SJSA1 (cell line): ENCODE measurements at regions not wholly inside any gene's neighbourhood (a gene's known extent, or its start where the extent isn't known, plus 50 kb on each side); places are given as distances from the start of the nearest gene placed in this dataset.
"Not testable (repeated sequence)": the region's sequence is repeated elsewhere in the genome, so short reads cannot be mapped to it uniquely, and the experiment has no call there.

ENCODE experiments used
- DNase-seq, 2 experiments: peaks; one replicate each; pipeline ENCODE4 v3.0.0-alpha.2; 2015 to 2020; ENCODE audit warnings: low spot score in 2 of 2, low read depth in 1 of 2
- H3K27ac ChIP-seq: fragments of 250-450 bp; sonication (Bioruptor Pico); 2 replicates; pipeline ENCODE4 v1.5.1; 2020; ENCODE audit warnings: mild to moderate bottlenecking, moderate library complexity
- H3K27me3 ChIP-seq: fragments of 250-450 bp; sonication (Bioruptor Pico); replicated peaks from 2 replicates; pipeline ENCODE4 v1.5.1; 2020; ENCODE audit warnings: mild to moderate bottlenecking, moderate library complexity
- H3K36me3 ChIP-seq: fragments of 250-450 bp; sonication (Bioruptor Pico); 2 replicates; pipeline ENCODE4 v1.5.1; 2020; ENCODE audit warnings: mild to moderate bottlenecking
- H3K4me1 ChIP-seq: fragments of 250-450 bp; sonication (Bioruptor Pico); replicated peaks from 2 replicates; pipeline ENCODE4 v1.6.1; 2021; ENCODE audit warnings: mild to moderate bottlenecking
- H3K4me3 ChIP-seq: fragments of 250-450 bp; sonication (Bioruptor Pico); 2 replicates; pipeline ENCODE4 v1.5.1; 2020; ENCODE audit warnings: mild to moderate bottlenecking
- H3K9me3 ChIP-seq: fragments of 250-450 bp; sonication (Bioruptor Pico); replicated peaks from 2 replicates; pipeline ENCODE4 v1.5.1; 2020; ENCODE audit warnings: mild to moderate bottlenecking

- DNase-seq, result no peak
- H3K36me3 ChIP-seq, result no peaks in the 10 kb centered on the region
- no peak overlapping the region for H3K27ac ChIP-seq
- no peak overlapping the region for H3K4me3 ChIP-seq
- H3K9me3 ChIP-seq, result peaks cover 8% of the 10 kb centered on the region
- no peaks in the 10 kb centered on the region for H3K27me3 ChIP-seq
- H3K4me1 ChIP-seq, result no peaks in the 10 kb centered on the region
Observed at GRCh38 chr5:166270712-166271111, 2020.7 kb upstream of the WWC1 start.

DNA sequence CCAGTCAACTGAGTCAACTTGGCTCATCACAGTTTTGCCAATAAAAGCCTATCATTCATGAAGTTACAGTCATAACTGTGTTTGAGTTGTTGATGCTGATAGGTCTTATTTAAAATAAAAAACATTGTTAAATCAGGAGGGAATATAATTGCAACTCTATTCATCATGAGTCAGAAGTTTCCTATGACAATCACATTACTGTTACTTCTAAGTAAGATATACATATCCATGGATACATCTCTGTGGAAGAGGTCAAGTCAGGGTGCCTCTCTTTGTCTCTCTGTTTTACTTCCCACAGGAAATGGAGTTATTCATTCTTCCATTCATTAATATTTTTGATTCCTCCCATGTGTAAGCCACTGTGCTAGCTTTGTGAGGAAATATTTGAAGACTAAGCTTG is 2015.4 kb upstream of the WWC1 start:
- Histone ChIP-seq H3K9me3 (peaks cover 6% of the 10 kb centered on the region; the same call in 1 of the 2 replicates), H3K27ac (no peak overlapping the region), H3K36me3 (no peaks in the 10 kb centered on the region), H3K4me3 (no peak overlapping the region), H3K27me3 (no peaks in the 10 kb centered on the region), H3K4me1 (no peaks in the 10 kb centered on the region)
- DNase-seq, result no peak

GRCh38 chr5:166279828-166280227 is 2011.6 kb upstream of the WWC1 start:
- Histone ChIP-seq H3K4me3 (no peak overlapping the region), H3K27ac (no peak overlapping the region), H3K27me3 (no peaks in the 10 kb centered on the region), H3K36me3 (no peaks in the 10 kb centered on the region), H3K9me3 (peaks cover 8% of the 10 kb centered on the region; the same call in 1 of the 2 replicates), H3K4me1 (no peaks in the 10 kb centered on the region)
- no peak for DNase-seq

GRCh38 chr5:166281433-166281832 is 2010.0 kb upstream of the WWC1 start:
- no peak overlapping the region for H3K4me3 ChIP-seq
- no peaks in the 10 kb centered on the region for H3K4me1 ChIP-seq
- H3K36me3 ChIP-seq, result no peaks in the 10 kb centered on the region
- no peaks in the 10 kb centered on the region for H3K27me3 ChIP-seq
- peaks cover 8% of the 10 kb centered on the region for H3K9me3 ChIP-seq
- no peak overlapping the region for H3K27ac ChIP-seq
- DNase-seq, result no peak

DNA sequence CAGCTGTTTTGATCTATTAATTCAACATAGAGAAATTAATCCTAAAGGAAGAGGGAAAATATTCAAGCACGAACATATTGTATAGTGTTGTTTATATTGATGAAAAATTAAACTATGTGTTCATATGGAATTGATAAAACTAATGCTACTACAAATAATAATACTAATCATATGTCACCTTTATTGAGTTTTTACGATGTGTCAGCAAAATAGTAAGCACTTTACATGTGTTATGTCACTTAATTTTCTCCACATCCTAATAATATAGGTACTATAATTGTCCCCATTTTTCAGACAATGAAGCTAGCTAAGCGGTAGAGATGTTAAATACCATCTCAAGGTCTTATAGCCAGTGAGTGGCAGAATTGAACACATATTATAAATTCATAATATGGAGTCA is 2008.5 kb upstream of the WWC1 start:
- Histone ChIP-seq H3K36me3 (no peaks in the 10 kb centered on the region), H3K27ac (no peak overlapping the region), H3K4me3 (no peak overlapping the region), H3K27me3 (no peaks in the 10 kb centered on the region), H3K4me1 (no peaks in the 10 kb centered on the region), H3K9me3 (peaks cover 10% of the 10 kb centered on the region)
- no peak for DNase-seq

DNA sequence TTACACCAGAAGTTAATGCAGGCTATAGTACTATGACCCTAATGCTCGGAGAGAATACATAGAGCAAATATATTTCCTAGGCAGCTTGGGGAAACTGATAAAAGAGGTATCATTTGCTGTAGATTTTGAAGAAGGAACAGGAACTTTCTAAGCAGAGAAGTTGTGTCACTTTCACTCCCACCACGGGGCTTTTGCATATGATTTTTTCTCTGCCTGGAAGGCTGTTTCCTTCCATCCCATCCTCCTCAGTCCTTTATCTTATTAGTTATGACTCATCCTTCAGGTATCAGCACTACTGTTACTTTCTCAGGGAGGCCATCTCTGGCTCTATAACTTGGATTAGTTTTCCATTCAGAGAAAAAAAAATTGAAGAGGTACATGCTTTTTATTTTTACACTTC is 2006.1 kb upstream of the WWC1 start:
- Histone ChIP-seq H3K4me3 (no peak overlapping the region), H3K27ac (no peak overlapping the region), H3K36me3 (no peaks in the 10 kb centered on the region), H3K9me3 (peaks cover 13% of the 10 kb centered on the region), H3K27me3 (no peaks in the 10 kb centered on the region), H3K4me1 (no peaks in the 10 kb centered on the region)
- no peak for DNase-seq

- Histone ChIP-seq H3K27me3 (no peaks in the 10 kb centered on the region), H3K9me3 (peaks cover 8% of the 10 kb centered on the region; the same call in 1 of the 2 replicates), H3K36me3 (no peaks in the 10 kb centered on the region), H3K4me3 (no peak overlapping the region), H3K27ac (no peak overlapping the region), H3K4me1 (no peaks in the 10 kb centered on the region)
- DNase-seq, result no peak
Observed at GRCh38 chr5:166286832-166287231, 2004.6 kb upstream of the WWC1 start.

- peaks cover 8% of the 10 kb centered on the region for H3K9me3 ChIP-seq
- H3K27ac ChIP-seq, result no peak overlapping the region
- no peaks in the 10 kb centered on the region for H3K36me3 ChIP-seq
- H3K27me3 ChIP-seq, result no peaks in the 10 kb centered on the region
- no peak overlapping the region for H3K4me3 ChIP-seq
- H3K4me1 ChIP-seq, result no peaks in the 10 kb centered on the region
- no peak for DNase-seq
Observed at GRCh38 chr5:166287866-166288265, 2003.6 kb upstream of the WWC1 start.

GRCh38 chr5:166291800-166292199 is 1999.6 kb upstream of the WWC1 start:
- peaks cover 10% of the 10 kb centered on the region; the same call in 1 of the 2 replicates for H3K9me3 ChIP-seq
- not testable (repeated sequence) for H3K4me3 ChIP-seq, H3K27ac ChIP-seq, H3K27me3 ChIP-seq, DNase-seq, H3K4me1 ChIP-seq, H3K36me3 ChIP-seq

- Histone ChIP-seq H3K27me3 (no peaks in the 10 kb centered on the region), H3K4me3 (no peak overlapping the region), H3K36me3 (no peaks in the 10 kb centered on the region), H3K27ac (no peak overlapping the region), H3K4me1 (no peaks in the 10 kb centered on the region), H3K9me3 (peaks cover 8% of the 10 kb centered on the region; the same call in 1 of the 2 replicates)
- DNase-seq, result no peak
Observed at GRCh38 chr5:166293892-166294291, 1997.6 kb upstream of the WWC1 start.

- DNase-seq, result no peak
- Histone ChIP-seq H3K27ac (no peak overlapping the region), H3K36me3 (no peaks in the 10 kb centered on the region), H3K9me3 (0 out of 2 replicates have a peak, but pooled peaks cover 4% of the 10 kb centered on the region), H3K4me3 (no peak overlapping the region), H3K4me1 (no peaks in the 10 kb centered on the region), H3K27me3 (no peaks in the 10 kb centered on the region)
Observed at GRCh38 chr5:166302166-166302565, 1989.3 kb upstream of the WWC1 start.

- no peaks in the 10 kb centered on the region for H3K36me3 ChIP-seq
- no peaks in the 10 kb centered on the region for H3K4me1 ChIP-seq
- no peaks in the 10 kb centered on the region for H3K27me3 ChIP-seq
- H3K4me3 ChIP-seq, result no peak overlapping the region
- H3K9me3 ChIP-seq, result 0 out of 2 replicates have a peak, but pooled peaks cover 2% of the 10 kb centered on the region
- H3K27ac ChIP-seq, result no peak overlapping the region
- no peak for DNase-seq
Observed at GRCh38 chr5:166317425-166317824, 1974.0 kb upstream of the WWC1 start.

DNA sequence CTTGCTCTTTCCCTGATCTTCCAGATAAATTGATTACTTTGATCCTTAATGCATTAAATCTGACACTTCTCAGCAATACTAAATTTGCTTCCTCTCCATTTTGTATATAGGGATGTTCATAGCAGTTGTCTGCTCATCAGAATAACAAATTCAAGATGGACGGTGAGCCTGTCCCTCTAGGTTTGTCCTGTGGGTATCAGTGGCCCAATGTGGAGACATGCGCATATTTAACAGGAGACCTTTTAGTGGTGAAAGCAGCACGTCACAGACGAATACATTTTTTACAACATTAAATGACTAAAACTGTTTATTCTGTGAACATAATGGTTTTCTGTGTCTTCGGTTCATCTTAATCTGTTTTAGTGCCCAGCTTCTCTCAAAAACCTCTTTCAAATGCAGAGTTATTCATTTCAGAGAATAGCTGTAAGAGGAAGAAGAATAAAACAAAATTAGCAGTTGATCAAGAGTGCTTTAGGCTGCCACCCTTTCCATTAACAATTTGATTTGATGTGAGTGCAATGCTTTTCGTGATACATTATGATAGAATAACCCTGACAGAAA is 1970.4 kb upstream of the WWC1 start:
- Histone ChIP-seq H3K27me3 (no peaks in the 10 kb centered on the region), H3K4me3 (no peak overlapping the region), H3K4me1 (no peaks in the 10 kb centered on the region), H3K36me3 (no peaks in the 10 kb centered on the region), H3K9me3 (0 out of 2 replicates have a peak, but pooled peaks cover 6% of the 10 kb centered on the region), H3K27ac (no peak overlapping the region)
- DNase-seq, result no peak

GRCh38 chr5:166324372-166324771 is 1967.1 kb upstream of the WWC1 start:
- no peak overlapping the region for H3K4me3 ChIP-seq
- H3K36me3 ChIP-seq, result no peaks in the 10 kb centered on the region
- 0 out of 2 replicates have a peak, but pooled peaks cover 6% of the 10 kb centered on the region for H3K9me3 ChIP-seq
- no peaks in the 10 kb centered on the region for H3K4me1 ChIP-seq
- DNase-seq, result no peak
- H3K27me3 ChIP-seq, result no peaks in the 10 kb centered on the region
- no peak overlapping the region for H3K27ac ChIP-seq
